ENCODE measurements at regions not wholly inside any gene's neighbourhood (a gene's known extent, or its start where the extent isn't known, plus 50 kb on each side); places are given as distances from the start of the nearest gene placed in this dataset.

- TF ChIP-seq POLR2AphosphoS5 (IDR thresholded peaks at IDR 0.05) (no peak), CTCF (IDR thresholded peaks at IDR 0.05 in 8 of 11, conservative IDR thresholded peaks at IDR 0.05 in 3 of 11) (no peak)
Measured at GRCh38 chr9:84589542-84589941, 80.0 kb upstream of the NTRK2 start.
